GM20000 (cell line): ENCODE measurements at regions not wholly inside any gene's neighbourhood (a gene's known extent, or its start where the extent isn't known, plus 50 kb on each side); places are given as distances from the start of the nearest gene placed in this dataset.

Experiments used
- DNase-seq: peaks from one replicate; pipeline ENCODE4 v3.0.0; 2012; ENCODE audit warnings: low spot score
- CTCF ChIP-seq: IDR thresholded peaks from 2 replicates; pipeline ENCODE4 v1.5.1; 2012; ENCODE audit warnings: mild to moderate bottlenecking, control low read depth; ENCODE audit errors: extremely low read depth, missing control alignments

- TF ChIP-seq CTCF = no peak
- no peak for DNase-seq
These were observed 131.1 kb downstream of the JRKL start for GRCh38 chr11:96520939-96521338.

- no peak for TF ChIP-seq CTCF
- DNase-seq = no peak
These were observed 133.8 kb downstream of the JRKL start for GRCh38 chr11:96523656-96524055.

- DNase-seq = no peak
- no peak for TF ChIP-seq CTCF
These were observed 134.7 kb downstream of the JRKL start for GRCh38 chr11:96524475-96524874.

- DNase-seq = no peak
- no peak for TF ChIP-seq CTCF
These were observed 140.7 kb downstream of the JRKL start for GRCh38 chr11:96530473-96530872.

- no peak for TF ChIP-seq CTCF
- DNase-seq = no peak
These were observed 148.3 kb downstream of the JRKL start for GRCh38 chr11:96538104-96538503.

- no peak for TF ChIP-seq CTCF
- no peak for DNase-seq
These were observed 148.8 kb downstream of the JRKL start for GRCh38 chr11:96538622-96539021.

- TF ChIP-seq CTCF = no peak
- no peak for DNase-seq
These were observed 151.1 kb downstream of the JRKL start for GRCh38 chr11:96540875-96541274.
